Fibroblast of mammary gland (primary cell): ENCODE measurements at regions not wholly inside any gene's neighbourhood (a gene's known extent, or its start where the extent isn't known, plus 50 kb on each side); places are given as distances from the start of the nearest gene placed in this dataset.
"Not testable (repeated sequence)": the region's sequence is repeated elsewhere in the genome, so short reads cannot be mapped to it uniquely, and the experiment has no call there.

ENCODE experiments used
- DNase-seq: peaks from one replicate; pipeline ENCODE4 v3.0.0-alpha.2; 2010; ENCODE audit warnings: low read depth
- H3K4me3 ChIP-seq: 2 replicates; pipeline ENCODE4 v1.5.1; 2011; ENCODE audit warnings: low read depth, mild to moderate bottlenecking, low read length, moderate library complexity; ENCODE audit not compliant: control insufficient read depth
- TF ChIP-seq, protein P1 (sequence below): conservative IDR thresholded peaks from 2 replicates; pipeline ENCODE4 v1.5.1; 2011; ENCODE audit warnings: low read depth, low read length, inconsistent platforms; ENCODE audit not compliant: control insufficient read depth, insufficient read depth

DNA sequence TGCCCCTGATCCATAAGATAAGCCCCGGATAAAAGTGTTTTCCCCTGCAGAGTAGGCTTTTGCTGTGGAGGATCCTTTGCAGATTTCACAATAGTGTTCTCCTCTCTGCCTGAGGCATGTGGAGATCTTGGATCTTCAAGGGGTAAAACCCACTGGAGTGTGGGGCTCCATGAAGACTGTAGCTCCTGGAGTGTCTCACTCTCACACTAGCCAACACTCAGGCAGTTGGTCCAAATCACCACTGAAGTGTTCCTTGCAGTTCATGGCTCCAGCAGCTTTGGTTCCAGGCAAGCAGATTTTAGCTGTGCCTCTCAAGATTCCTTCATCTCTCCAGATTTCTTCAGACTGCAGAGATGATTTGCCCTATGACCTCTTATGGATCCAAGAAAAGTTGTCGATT is 665.3 kb downstream of the TNS3 start:
- no peak overlapping the region for H3K4me3 ChIP-seq
- no peak for DNase-seq
- TF ChIP-seq, protein P1, sequence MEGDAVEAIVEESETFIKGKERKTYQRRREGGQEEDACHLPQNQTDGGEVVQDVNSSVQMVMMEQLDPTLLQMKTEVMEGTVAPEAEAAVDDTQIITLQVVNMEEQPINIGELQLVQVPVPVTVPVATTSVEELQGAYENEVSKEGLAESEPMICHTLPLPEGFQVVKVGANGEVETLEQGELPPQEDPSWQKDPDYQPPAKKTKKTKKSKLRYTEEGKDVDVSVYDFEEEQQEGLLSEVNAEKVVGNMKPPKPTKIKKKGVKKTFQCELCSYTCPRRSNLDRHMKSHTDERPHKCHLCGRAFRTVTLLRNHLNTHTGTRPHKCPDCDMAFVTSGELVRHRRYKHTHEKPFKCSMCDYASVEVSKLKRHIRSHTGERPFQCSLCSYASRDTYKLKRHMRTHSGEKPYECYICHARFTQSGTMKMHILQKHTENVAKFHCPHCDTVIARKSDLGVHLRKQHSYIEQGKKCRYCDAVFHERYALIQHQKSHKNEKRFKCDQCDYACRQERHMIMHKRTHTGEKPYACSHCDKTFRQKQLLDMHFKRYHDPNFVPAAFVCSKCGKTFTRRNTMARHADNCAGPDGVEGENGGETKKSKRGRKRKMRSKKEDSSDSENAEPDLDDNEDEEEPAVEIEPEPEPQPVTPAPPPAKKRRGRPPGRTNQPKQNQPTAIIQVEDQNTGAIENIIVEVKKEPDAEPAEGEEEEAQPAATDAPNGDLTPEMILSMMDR, result no peak

DNA sequence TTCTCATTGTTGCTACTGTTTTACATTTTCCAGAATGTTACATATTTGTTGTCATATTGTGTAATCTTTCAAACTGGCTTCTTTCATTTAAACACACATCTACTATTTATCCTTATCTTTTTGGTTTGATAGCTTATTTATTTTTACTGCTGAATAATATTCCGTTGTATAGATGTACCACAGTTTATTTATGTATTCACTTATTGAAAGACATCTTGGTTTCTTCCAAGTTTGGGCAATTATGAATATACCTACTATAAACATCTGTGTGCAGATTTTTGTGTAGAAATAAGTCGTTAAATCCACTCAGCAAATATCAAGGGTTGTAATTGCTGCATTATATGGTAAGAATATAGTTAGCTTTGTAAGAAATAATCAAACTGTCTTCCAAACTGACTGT is 669.2 kb downstream of the TNS3 start:
- TF ChIP-seq, protein P1, result no peak

DNA sequence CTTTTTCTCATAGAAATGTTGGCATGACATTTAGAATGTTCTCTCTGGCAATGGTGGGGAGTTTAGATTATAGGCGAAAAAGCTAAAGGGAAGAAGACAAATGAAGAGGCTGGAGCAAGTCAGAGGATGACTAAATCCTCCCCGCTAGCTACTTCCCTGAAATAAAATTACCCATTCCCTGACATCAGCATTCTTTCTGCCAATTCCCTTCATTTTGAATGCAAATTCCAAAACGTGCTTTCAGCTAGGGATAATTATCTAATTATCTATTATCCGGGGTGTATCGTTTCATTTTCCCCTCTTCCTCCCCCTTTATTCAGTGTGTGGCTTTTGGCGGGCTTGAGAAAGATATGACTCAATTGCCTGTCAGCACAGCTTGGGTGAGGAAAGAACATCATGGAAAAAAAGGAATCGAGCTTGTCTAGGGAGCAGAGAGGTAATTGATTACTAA is 672.3 kb downstream of the TNS3 start:
- TF ChIP-seq, protein P1, result no peak
- peak; percentile 89 for DNase-seq
- no peak overlapping the region for H3K4me3 ChIP-seq

More for the DNA sequence above, 669.2 kb downstream of the TNS3 start:
- no peak overlapping the region for H3K4me3 ChIP-seq
- DNase-seq, result no peak

- TF ChIP-seq, protein P1, result no peak
- peak; percentile 87 for DNase-seq
- H3K4me3 ChIP-seq, result no peak overlapping the region
Measured at GRCh38 chr7:46908770-46909169, 673.1 kb downstream of the TNS3 start.

- not testable (repeated sequence) for DNase-seq, H3K4me3 ChIP-seq
Measured at GRCh38 chr7:46904523-46904922, 677.4 kb downstream of the TNS3 start.

- no peak for DNase-seq
- no peak overlapping the region for H3K4me3 ChIP-seq
- TF ChIP-seq, protein P1, result no peak
Measured at GRCh38 chr7:46902463-46902862, 679.4 kb downstream of the TNS3 start.

DNA sequence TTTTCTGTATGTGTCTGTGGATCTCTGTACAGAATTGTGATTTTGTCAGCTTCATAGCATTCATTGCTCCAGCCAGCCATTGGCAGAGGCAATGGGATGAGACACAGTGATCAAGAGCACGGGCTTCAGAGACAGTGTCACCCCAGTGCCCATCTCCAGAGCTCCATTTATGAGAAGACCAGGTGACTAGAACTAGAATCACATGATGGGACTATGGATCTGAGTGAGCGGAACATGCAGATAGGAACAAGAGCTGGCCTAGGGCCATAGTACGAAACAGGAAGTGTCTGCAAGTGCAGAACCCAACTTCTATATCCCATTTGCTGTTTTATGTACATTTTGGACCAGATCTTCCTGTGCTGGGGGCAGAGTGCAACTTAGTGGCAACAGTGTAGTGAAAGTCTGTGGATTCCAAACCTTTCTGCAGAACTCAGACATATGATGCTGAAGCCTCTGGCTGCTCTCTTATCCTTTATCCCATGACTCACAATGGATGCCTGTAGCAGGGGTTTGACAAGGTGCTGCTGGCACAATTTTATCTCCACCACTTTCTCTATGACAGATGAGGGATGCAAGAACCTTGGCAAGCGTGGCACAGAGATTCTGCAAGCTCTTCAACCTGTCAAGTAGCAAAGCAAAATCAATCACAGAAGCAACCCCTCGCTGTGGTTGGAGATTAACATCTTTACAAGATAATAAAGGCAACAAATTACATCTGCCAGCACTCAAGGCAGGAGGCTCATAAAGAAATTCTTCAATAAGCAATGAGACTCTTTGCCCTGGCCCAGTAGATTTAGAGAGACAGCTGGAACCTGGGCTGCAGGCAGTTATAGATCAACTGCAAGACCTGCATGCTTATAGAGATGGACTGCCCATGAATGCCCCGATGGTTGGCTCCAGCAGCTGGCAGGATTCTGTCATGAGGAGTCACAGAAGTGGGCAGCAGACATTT is 681.3 kb downstream of the TNS3 start:
- TF ChIP-seq, protein P1, result no peak
- no peak overlapping the region for H3K4me3 ChIP-seq
- DNase-seq, result no peak
